Rectal smooth muscle tissue (tissue), 1 donor: ENCODE measurements at regions not wholly inside any gene's neighbourhood (a gene's known extent, or its start where the extent isn't known, plus 50 kb on each side); places are given as distances from the start of the nearest gene placed in this dataset.
"Not testable (repeated sequence)": the region's sequence is repeated elsewhere in the genome, so short reads cannot be mapped to it uniquely, and the experiment has no call there.

Experiments used
- H3K27ac ChIP-seq: one replicate; pipeline ENCODE4 v1.7.0; 2013; ENCODE audit warnings: low read depth, low read length, inconsistent platforms
- H3K27me3 ChIP-seq: one replicate; pipeline ENCODE4 v1.7.0; 2013; ENCODE audit warnings: low read length; ENCODE audit not compliant: control insufficient read depth, insufficient read depth
- H3K36me3 ChIP-seq: one replicate; pipeline ENCODE4 v1.7.0; 2013; ENCODE audit warnings: low read length; ENCODE audit not compliant: control insufficient read depth, insufficient read depth
- H3K4me1 ChIP-seq: one replicate; pipeline ENCODE4 v1.7.0; 2013; ENCODE audit warnings: low read length; ENCODE audit not compliant: control insufficient read depth, insufficient read depth
- H3K4me3 ChIP-seq: one replicate; pipeline ENCODE4 v1.7.0; 2013; ENCODE audit warnings: low read length
- H3K9ac ChIP-seq: one replicate; pipeline ENCODE4 v1.7.0; 2013; ENCODE audit warnings: low read length

DNA sequence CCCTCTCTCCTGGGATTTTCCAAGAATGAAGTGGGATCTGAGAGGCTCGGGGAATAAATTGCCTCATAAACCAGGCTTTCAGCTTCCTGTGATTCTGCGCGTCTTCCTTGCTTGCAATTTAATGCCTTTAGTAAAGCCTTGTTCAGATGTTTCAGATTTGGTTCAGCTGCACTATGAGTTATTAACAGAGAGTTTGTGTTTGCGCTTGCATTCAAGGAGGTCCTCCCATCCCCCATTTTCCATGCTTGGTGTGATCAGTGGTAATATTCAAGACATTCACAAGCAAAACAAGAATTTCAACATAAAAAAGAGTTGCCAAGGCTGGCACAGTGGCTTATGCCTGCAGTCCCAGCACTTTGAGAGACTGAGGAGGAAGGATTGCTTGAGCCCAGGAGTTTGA, 1068.9 kb downstream of the TYW1 start:
- no peaks in the 10 kb centered on the region for H3K27me3 ChIP-seq
- no peaks in the 10 kb centered on the region for H3K4me1 ChIP-seq
- no peaks in the 10 kb centered on the region for H3K36me3 ChIP-seq
- no peak overlapping the region for H3K27ac ChIP-seq
- no peak overlapping the region for H3K9ac ChIP-seq
- no peak overlapping the region for H3K4me3 ChIP-seq

GRCh38 chr7:68067845-68068244, 1071.2 kb downstream of the TYW1 start:
- no peak overlapping the region for H3K4me3 ChIP-seq
- no peaks in the 10 kb centered on the region for H3K36me3 ChIP-seq
- H3K27me3 ChIP-seq = no peaks in the 10 kb centered on the region
- no peak overlapping the region for H3K27ac ChIP-seq
- no peaks in the 10 kb centered on the region for H3K4me1 ChIP-seq
- H3K9ac ChIP-seq = no peak overlapping the region

- Histone ChIP-seq H3K36me3 (no peaks in the 10 kb centered on the region), H3K9ac (no peak overlapping the region), H3K4me3 (no peak overlapping the region), H3K4me1 (no peaks in the 10 kb centered on the region), H3K27me3 (no peaks in the 10 kb centered on the region), H3K27ac (no peak overlapping the region)
Observed at GRCh38 chr7:68070992-68071391, 1074.4 kb downstream of the TYW1 start.

- no peak overlapping the region for H3K9ac ChIP-seq
- no peaks in the 10 kb centered on the region for H3K4me1 ChIP-seq
- H3K4me3 ChIP-seq = no peak overlapping the region
- H3K27ac ChIP-seq = no peak overlapping the region
- no peaks in the 10 kb centered on the region for H3K27me3 ChIP-seq
- no peaks in the 10 kb centered on the region for H3K36me3 ChIP-seq
Observed at GRCh38 chr7:68073701-68074100, 1077.1 kb downstream of the TYW1 start.

GRCh38 chr7:68074242-68074641, 1077.6 kb downstream of the TYW1 start:
- no peaks in the 10 kb centered on the region for H3K27me3 ChIP-seq

DNA sequence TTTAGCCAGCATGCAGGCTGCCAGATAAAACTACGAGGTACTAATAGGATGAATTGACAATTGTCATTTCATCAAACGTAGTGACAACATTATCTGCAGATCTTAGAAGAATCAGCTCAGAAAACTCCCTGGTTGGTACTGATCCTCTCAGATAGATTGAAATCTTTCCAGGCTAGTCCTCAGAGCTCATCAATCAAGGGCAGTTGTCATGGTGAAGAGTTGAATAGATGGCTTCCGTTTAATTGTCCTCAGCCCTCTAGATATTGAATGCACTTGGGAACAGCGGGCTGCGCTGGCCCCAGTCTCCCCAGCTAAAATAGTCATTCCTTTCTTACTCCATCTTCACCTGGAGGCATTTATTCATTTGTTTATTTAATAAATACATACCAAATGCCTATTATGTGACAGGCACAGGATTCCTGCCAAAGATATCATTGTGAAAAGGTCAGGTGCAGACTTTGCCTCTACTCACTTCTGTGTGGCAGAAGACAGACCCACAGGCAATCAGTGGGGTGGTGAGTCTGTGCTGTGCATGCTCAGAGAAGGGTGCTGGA, 1081.6 kb downstream of the TYW1 start:
- Histone ChIP-seq H3K4me1 (no peaks in the 10 kb centered on the region), H3K36me3 (no peaks in the 10 kb centered on the region), H3K27ac (no peak overlapping the region), H3K27me3 (no peaks in the 10 kb centered on the region), H3K4me3 (no peak overlapping the region), H3K9ac (no peak overlapping the region)

More at GRCh38 chr7:68074242-68074641, 1077.6 kb downstream of the TYW1 start:
- H3K4me1 ChIP-seq = no peaks in the 10 kb centered on the region
- H3K4me3 ChIP-seq = no peak overlapping the region
- H3K36me3 ChIP-seq = no peaks in the 10 kb centered on the region
- H3K9ac ChIP-seq = no peak overlapping the region
- H3K27ac ChIP-seq = no peak overlapping the region

GRCh38 chr7:68082066-68082960, 1085.7 kb downstream of the TYW1 start:
- not testable (repeated sequence) for H3K27ac ChIP-seq, H3K9ac ChIP-seq, H3K4me3 ChIP-seq, H3K36me3 ChIP-seq, H3K4me1 ChIP-seq, H3K27me3 ChIP-seq

- not testable (repeated sequence) for H3K4me3 ChIP-seq, H3K27ac ChIP-seq, H3K9ac ChIP-seq, H3K36me3 ChIP-seq, H3K4me1 ChIP-seq, H3K27me3 ChIP-seq
Observed at GRCh38 chr7:68082961-68083657, 1086.5 kb downstream of the TYW1 start.

- no peak overlapping the region for H3K9ac ChIP-seq
- no peaks in the 10 kb centered on the region for H3K36me3 ChIP-seq
- no peaks in the 10 kb centered on the region for H3K4me1 ChIP-seq
- H3K27ac ChIP-seq = no peak overlapping the region
- H3K4me3 ChIP-seq = no peak overlapping the region
- no peaks in the 10 kb centered on the region for H3K27me3 ChIP-seq
Observed at GRCh38 chr7:68087401-68087800, 1090.8 kb downstream of the TYW1 start.

DNA sequence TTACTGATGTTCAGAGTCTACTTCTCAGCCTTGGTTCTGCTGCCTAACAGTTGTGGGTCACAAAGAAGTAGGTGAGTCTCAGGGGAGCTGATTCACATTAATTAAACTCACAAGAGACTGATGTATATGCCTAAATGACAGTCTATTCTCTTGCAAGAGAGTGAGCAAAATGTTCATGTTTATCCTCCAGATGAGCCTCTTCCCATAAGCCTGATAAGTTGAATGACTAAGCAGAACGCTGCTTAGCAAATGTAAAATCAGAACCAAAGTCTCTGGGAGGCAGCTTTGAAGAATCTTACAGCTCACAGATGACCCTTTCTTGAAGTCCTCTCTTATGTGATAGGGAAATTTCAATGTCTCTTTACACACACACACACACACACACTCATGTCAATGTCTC, 1092.2 kb downstream of the TYW1 start:
- H3K4me1 ChIP-seq = no peaks in the 10 kb centered on the region
- no peak overlapping the region for H3K9ac ChIP-seq
- H3K27me3 ChIP-seq = no peaks in the 10 kb centered on the region
- H3K27ac ChIP-seq = no peak overlapping the region
- no peak overlapping the region for H3K4me3 ChIP-seq
- H3K36me3 ChIP-seq = no peaks in the 10 kb centered on the region

GRCh38 chr7:68090256-68090655, 1093.6 kb downstream of the TYW1 start:
- not testable (repeated sequence) for H3K9ac ChIP-seq, H3K4me3 ChIP-seq, H3K27ac ChIP-seq, H3K27me3 ChIP-seq, H3K4me1 ChIP-seq, H3K36me3 ChIP-seq

DNA sequence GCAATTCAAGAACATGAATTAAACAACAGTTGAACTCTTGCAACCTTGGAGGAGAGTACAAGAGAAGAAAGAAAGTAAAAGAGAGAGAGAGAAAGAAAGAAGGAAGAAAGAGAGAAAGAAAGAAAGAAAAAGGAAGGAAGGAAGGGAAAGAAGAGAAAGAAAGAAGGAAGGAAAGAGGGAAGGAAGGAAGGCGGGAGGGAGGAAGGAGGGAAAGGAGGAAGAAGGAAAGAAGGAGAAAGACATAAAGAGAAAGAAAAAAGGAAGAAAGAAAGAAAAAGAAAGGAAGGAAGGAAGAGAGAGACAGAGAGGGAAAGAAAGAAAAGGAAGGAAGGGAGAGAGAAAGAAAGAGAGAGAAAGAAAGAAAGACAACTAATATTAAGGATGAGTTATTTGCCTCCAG, 1106.7 kb downstream of the TYW1 start:
- no peak overlapping the region for H3K4me3 ChIP-seq

More for the DNA sequence above, 1106.7 kb downstream of the TYW1 start:
- H3K4me1 ChIP-seq = no peaks in the 10 kb centered on the region
- no peak overlapping the region for H3K9ac ChIP-seq
- H3K27me3 ChIP-seq = no peaks in the 10 kb centered on the region
- H3K36me3 ChIP-seq = no peaks in the 10 kb centered on the region
- no peak overlapping the region for H3K27ac ChIP-seq
